ENCODE measurements at regions not wholly inside any gene's neighbourhood (a gene's known extent, or its start where the extent isn't known, plus 50 kb on each side); places are given as distances from the start of the nearest gene placed in this dataset.

DNA sequence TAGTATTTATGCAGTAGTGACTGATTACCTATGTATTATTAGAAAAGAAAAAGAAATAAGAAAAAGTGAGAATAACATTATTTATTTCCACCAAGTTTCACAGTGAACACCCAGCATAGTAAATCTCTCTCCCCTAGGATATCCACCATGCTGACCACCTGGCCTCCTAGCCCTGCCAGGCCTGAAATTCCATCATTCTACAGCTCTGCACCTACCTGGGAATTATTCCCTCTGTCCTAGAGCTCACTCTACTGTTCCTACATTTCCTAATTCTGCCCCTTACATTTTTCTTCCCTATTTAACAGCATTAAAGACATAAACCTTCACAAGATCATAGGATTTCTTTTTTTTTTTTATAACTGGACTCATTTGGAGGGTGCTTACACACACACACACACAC, 525.3 kb upstream of the PPP2R3A start:
- Histone ChIP-seq H3K4me1 (no peaks in the 10 kb centered on the region), H3K9me3 (no peaks in the 10 kb centered on the region), H3K27me3 (peaks cover 0 to 3% (median 0%) of the 10 kb centered on the region in 7 donors), H3K4me3 (no peak overlapping the region), H3K36me3 (no peaks in the 10 kb centered on the region), H3K27ac (no peak overlapping the region)
- DNase-seq (no peak), ATAC-seq (no peak)
- intact Hi-C loops (cut with DNase I) = no loop called here
- TF ChIP-seq, protein P1, sequence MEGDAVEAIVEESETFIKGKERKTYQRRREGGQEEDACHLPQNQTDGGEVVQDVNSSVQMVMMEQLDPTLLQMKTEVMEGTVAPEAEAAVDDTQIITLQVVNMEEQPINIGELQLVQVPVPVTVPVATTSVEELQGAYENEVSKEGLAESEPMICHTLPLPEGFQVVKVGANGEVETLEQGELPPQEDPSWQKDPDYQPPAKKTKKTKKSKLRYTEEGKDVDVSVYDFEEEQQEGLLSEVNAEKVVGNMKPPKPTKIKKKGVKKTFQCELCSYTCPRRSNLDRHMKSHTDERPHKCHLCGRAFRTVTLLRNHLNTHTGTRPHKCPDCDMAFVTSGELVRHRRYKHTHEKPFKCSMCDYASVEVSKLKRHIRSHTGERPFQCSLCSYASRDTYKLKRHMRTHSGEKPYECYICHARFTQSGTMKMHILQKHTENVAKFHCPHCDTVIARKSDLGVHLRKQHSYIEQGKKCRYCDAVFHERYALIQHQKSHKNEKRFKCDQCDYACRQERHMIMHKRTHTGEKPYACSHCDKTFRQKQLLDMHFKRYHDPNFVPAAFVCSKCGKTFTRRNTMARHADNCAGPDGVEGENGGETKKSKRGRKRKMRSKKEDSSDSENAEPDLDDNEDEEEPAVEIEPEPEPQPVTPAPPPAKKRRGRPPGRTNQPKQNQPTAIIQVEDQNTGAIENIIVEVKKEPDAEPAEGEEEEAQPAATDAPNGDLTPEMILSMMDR (IDR thresholded peaks at IDR 0.05) = no peak

DNA sequence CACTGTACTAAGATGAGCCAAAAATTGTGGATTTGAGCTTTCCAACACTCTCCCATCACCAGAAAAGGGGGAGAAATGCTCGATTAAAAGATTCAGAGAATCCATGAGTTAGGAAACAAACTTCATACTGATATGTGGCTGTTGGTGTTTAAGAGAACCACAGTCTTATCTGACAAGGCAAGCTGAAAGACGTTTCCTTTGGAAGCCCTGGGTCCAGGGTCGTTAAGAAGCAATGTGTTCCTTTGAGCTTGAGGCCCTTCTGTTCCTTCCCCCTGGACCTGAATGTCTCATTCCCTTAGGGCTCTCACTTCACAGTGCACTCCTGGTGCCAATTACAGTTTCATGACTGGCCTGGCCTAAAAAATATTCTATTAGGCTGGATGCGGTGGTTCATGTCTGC, 524.8 kb upstream of the PPP2R3A start:
- ATAC-seq (no peak), DNase-seq (no peak)
- no peak overlapping the region for H3K27ac ChIP-seq
- intact Hi-C loops (cut with DNase I) = no loop called here
- H3K36me3 ChIP-seq = no peaks in the 10 kb centered on the region
- WGBS, 2 donors = 28 to 30% methylated on average over 4 of the region's 4 CpGs
- TF ChIP-seq, protein P1 (IDR thresholded peaks at IDR 0.05) = no peak
- H3K9me3 ChIP-seq = no peaks in the 10 kb centered on the region
- no peaks in the 10 kb centered on the region for H3K4me1 ChIP-seq
- H3K27me3 ChIP-seq = peaks cover 0 to 3% (median 0%) of the 10 kb centered on the region in 7 donors
- no peak overlapping the region for H3K4me3 ChIP-seq

DNA sequence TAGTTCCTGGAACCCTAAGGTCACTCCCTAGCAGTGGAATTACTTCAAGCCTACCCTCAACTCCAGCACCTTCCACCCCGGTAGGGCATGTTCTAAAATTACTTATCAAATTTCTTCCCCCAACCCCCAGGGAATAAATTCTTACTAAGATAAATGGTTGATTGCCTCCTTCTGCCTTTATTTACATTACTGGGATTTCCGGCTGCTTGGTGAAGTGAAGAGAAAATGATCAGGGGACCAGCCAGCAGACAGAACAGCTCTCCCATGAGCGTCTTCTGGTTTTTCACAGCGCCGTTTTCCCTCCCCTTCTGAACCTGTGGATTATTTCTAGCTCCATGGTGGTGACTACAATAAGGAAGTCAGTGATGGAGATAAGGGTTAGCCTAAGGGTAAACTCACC, 521.5 kb upstream of the PPP2R3A start:
- no peak for DNase-seq
- H3K9me3 ChIP-seq = no peaks in the 10 kb centered on the region
- H3K4me1 ChIP-seq = no peaks in the 10 kb centered on the region
- TF ChIP-seq, protein P1 (IDR thresholded peaks at IDR 0.05) = no peak
- intact Hi-C loops (cut with DNase I) = no loop called here
- H3K27me3 ChIP-seq = peaks cover 0 to 3% (median 0%) of the 10 kb centered on the region in 7 donors
- ATAC-seq = no peak
- no peaks in the 10 kb centered on the region for H3K36me3 ChIP-seq
- WGBS, 2 donors = 82 to 87% methylated on average over 5 of the region's 5 CpGs
- H3K4me3 ChIP-seq = no peak overlapping the region
- H3K27ac ChIP-seq = no peak overlapping the region

DNA sequence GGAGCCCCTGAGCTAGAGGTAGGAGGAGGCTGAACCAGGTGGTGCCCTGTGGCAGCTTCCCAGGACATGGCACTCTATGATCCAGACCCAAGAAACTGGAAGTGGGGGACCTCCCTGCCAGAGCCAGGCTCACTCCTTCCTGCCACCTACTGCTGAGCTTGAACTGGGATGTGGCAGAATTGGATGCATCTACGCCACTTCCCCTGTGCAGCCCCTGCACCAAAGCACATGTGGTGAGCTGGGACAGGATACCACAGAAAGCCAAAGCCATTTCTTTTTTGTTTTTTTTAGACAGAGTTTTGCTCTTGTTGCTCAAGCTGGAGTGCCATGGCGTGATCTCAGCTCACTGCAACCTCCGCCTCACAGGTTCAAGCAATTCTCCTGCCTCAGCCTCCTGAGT, 518.0 kb upstream of the PPP2R3A start:
- Histone ChIP-seq H3K27ac (no peak overlapping the region), H3K4me3 (no peak overlapping the region), H3K4me1 (no peaks in the 10 kb centered on the region), H3K36me3 (no peaks in the 10 kb centered on the region), H3K27me3 (peaks cover 0 to 3% (median 0%) of the 10 kb centered on the region in 7 donors), H3K9me3 (no peaks in the 10 kb centered on the region)
- intact Hi-C loops (cut with DNase I) = no loop called here
- no peak for DNase-seq
- WGBS, 2 donors = 87 to 95% methylated on average over 3 of the region's 3 CpGs
- no peak for ATAC-seq
- TF ChIP-seq, protein P1 (IDR thresholded peaks at IDR 0.05) = no peak

DNA sequence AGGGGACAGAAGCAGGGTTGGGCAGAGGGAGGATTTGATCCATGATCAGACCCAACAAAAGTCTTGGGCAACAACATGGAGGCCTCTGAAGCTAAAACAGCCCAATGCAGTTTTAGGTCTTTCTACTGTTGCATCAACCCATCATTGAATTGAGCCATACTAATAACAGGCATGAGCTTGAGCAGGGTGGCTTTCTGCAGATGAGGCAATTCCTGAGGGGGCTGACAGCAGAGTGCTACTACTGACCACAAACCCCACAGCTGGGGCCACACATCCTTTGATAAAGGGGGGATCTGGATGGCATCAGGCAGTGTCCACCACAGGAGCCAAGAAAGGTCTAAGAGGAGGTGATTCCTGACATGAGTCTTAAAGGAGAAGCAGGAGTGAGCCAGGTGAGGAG, 517.0 kb upstream of the PPP2R3A start:
- Histone ChIP-seq H3K4me1 (no peaks in the 10 kb centered on the region), H3K27me3 (peaks cover 0 to 7% (median 0%) of the 10 kb centered on the region in 7 donors), H3K36me3 (no peaks in the 10 kb centered on the region), H3K4me3 (no peak overlapping the region), H3K9me3 (no peaks in the 10 kb centered on the region), H3K27ac (no peak overlapping the region)
- ATAC-seq = no peak
- TF ChIP-seq, protein P1 (IDR thresholded peaks at IDR 0.05) = no peak
- intact Hi-C loops (cut with DNase I) = no loop called here
- DNase-seq = no peak
